HCT116 (cell line): ENCODE measurements at regions not wholly inside any gene's neighbourhood (a gene's known extent, or its start where the extent isn't known, plus 50 kb on each side); places are given as distances from the start of the nearest gene placed in this dataset.

Experiments used
- ATAC-seq: fragments of 200-7000 bp; cut with Tn5 transposase; 2 replicates; pipeline ENCODE4 v1.9.1; 2020; ENCODE audit warnings: mild to moderate bottlenecking, moderate library complexity
- BruUV-seq: library from RNA; stranded (reverse); fragments of 400-500 nt; replicated peaks from 2 replicates; lab custom pipeline; 2021; lab: Mats Ljungman, UMichigan
- CTCF ChIA-PET: fragments of 300-600 bp; sonication (Branson Sonifier 250); formaldehyde crosslinking; loops from one replicate; lab custom pipeline; 2021; ENCODE audit warnings: antibody characterized with exemption; lab: Charles Lee
- POLR2A ChIA-PET: fragments of 300-600, 350-600 bp; sonication (Branson Sonifier 250); formaldehyde crosslinking; loops from one replicate; lab custom pipeline; 2021; ENCODE audit warnings: antibody characterized with exemption; lab: Charles Lee
- RAD21 ChIA-PET, 2 experiments: fragments of 300-600 bp; sonication (Branson Sonifier 250); formaldehyde crosslinking; loops; one replicate each; lab custom pipeline; 2023; ENCODE audit warnings: low total read pairs in 2 of 2; ENCODE audit not compliant: uncharacterized antibody in 2 of 2, unreplicated experiment in 2 of 2, low non-redundant PET in 1 of 2; lab: Charles Lee
- DNase-seq: peaks from one replicate; pipeline ENCODE4 v3.0.0-alpha.2; 2010; ENCODE audit warnings: low read depth, low spot score
- H2AFZ ChIP-seq: fragments of 200-600 bp; shearing (Covaris generic), sonication (generic); 2 replicates; pipeline ENCODE4 v1.6.1; 2017; ENCODE audit warnings: low read depth, mixed run types, mixed read lengths, antibody characterized with exemption, low read length; ENCODE audit not compliant: poor library complexity, severe bottlenecking
- H3K27ac ChIP-seq: 2 replicates; pipeline ENCODE4 v1.5.1; 2012; ENCODE audit warnings: low read depth, low read length
- H3K27me3 ChIP-seq: fragments of 200-600 bp; sonication (generic); 2 replicates; pipeline ENCODE4 v1.6.1; 2016; ENCODE audit warnings: mixed run types, low read length, mixed read lengths; ENCODE audit not compliant: insufficient read depth
- H3K36me3 ChIP-seq, 2 experiments: fragments of 200-500 bp in 1 of 2; fragments of 200-600 bp in 1 of 2; sonication (Bioruptor generic) in 1 of 2; sonication (generic) in 1 of 2; 2 replicates each; pipeline versions ENCODE4 v1.5.1 to v1.6.1; 2014 to 2016; ENCODE audit warnings: low read length in 2 of 2, inconsistent platforms in 1 of 2, mixed read lengths in 1 of 2, mixed run types in 1 of 2; ENCODE audit not compliant: insufficient read depth in 2 of 2, control insufficient read depth in 1 of 2
- H3K4me1 ChIP-seq, 2 experiments: fragments of 200-600 bp in 1 of 2; sonication (generic) in 1 of 2; 2 replicates each; pipeline versions ENCODE4 v1.5.1 to v1.6.1; 2012 to 2017; ENCODE audit warnings: low read length in 2 of 2, inconsistent platforms in 1 of 2, mild to moderate bottlenecking in 1 of 2, mixed read lengths in 1 of 2, mixed run types in 1 of 2, moderate library complexity in 1 of 2; ENCODE audit not compliant: insufficient read depth in 2 of 2, control insufficient read depth in 1 of 2
- H3K4me2 ChIP-seq: fragments of 200-600 bp; sonication (generic); 2 replicates; pipeline ENCODE4 v1.6.1; 2017; ENCODE audit warnings: mixed run types, low read length, mixed read lengths
- H3K4me3 ChIP-seq, 2 experiments: fragments of 200-600 bp in 1 of 2; sonication (generic) in 1 of 2; replicated peaks in 1 of 2; 2 replicates each; pipeline ENCODE4 v1.5.1; 2011 to 2016; ENCODE audit warnings: low read length in 2 of 2, control low read depth in 1 of 2, low read depth in 1 of 2, mild to moderate bottlenecking in 1 of 2, mixed read lengths in 1 of 2, mixed run types in 1 of 2
- H3K79me2 ChIP-seq: fragments of 200-600 bp; sonication (generic); 2 replicates; pipeline ENCODE4 v1.6.1; 2017; ENCODE audit warnings: mild to moderate bottlenecking, mixed run types, low read length, moderate library complexity, mixed read lengths; ENCODE audit not compliant: insufficient read depth
- H3K9ac ChIP-seq: fragments of 200-600 bp; sonication (generic); 2 replicates; pipeline ENCODE4 v1.6.1; 2016; ENCODE audit warnings: low read length, mixed read lengths
- H3K9me2 ChIP-seq: fragments of 200-600 bp; sonication (generic), shearing (Covaris generic); 2 replicates; pipeline ENCODE4 v1.6.1; 2017; ENCODE audit warnings: mixed run types, mild to moderate bottlenecking, moderate library complexity; ENCODE audit not compliant: insufficient read depth
- H3K9me3 ChIP-seq, 2 experiments: fragments of 200-500 bp in 1 of 2; fragments of 200-600 bp in 1 of 2; sonication (Bioruptor generic) in 1 of 2; sonication (generic) in 1 of 2; 2 replicates each; pipeline ENCODE4 v1.6.1; 2014 to 2017; ENCODE audit warnings: low read length in 2 of 2, mixed read lengths in 2 of 2, inconsistent platforms in 1 of 2, low read depth in 1 of 2, mild to moderate bottlenecking in 1 of 2, mixed run types in 1 of 2, moderate library complexity in 1 of 2; ENCODE audit not compliant: control insufficient read depth in 1 of 2, insufficient read depth in 1 of 2
- H4K20me1 ChIP-seq: fragments of 200-600 bp; sonication (generic), shearing (Covaris generic); 2 replicates; pipeline ENCODE4 v1.6.1; 2017; ENCODE audit warnings: mixed run types, mild to moderate bottlenecking, moderate library complexity; ENCODE audit not compliant: insufficient read depth
- CTCF ChIP-seq, 3 experiments: fragments of 200-600 bp in 1 of 3; sonication (generic) in 1 of 3; IDR thresholded peaks in 2 of 3; conservative IDR thresholded peaks in 1 of 3; 2 replicates each; pipeline ENCODE4 v1.5.1; 2012 to 2017; ENCODE audit warnings: low read depth in 2 of 3, low read length in 2 of 3, antibody characterized with exemption in 1 of 3, borderline replicate concordance in 1 of 3, control low read depth in 1 of 3, mild to moderate bottlenecking in 1 of 3, mixed read lengths in 1 of 3, mixed run types in 1 of 3, moderate library complexity in 1 of 3; ENCODE audit not compliant: insufficient read depth in 1 of 3
- EZH2phosphoT487 ChIP-seq: fragments of 200-600 bp; IDR thresholded peaks from 2 replicates; pipeline ENCODE4 v1.6.1; 2018; ENCODE audit warnings: antibody characterized with exemption, borderline replicate concordance
- JUND ChIP-seq: IDR thresholded peaks from 2 replicates; pipeline ENCODE4 v1.6.1; 2012
- POLR2A ChIP-seq: IDR thresholded peaks from 2 replicates; pipeline ENCODE4 v1.7.0; 2011; ENCODE audit warnings: borderline replicate concordance; ENCODE audit not compliant: insufficient read depth, insufficient read length; ENCODE audit errors: extremely low read depth
- POLR2AphosphoS5 ChIP-seq: IDR thresholded peaks from 2 replicates; pipeline ENCODE4 v1.6.1; 2011; ENCODE audit warnings: mild to moderate bottlenecking, low read depth, low read length, moderate library complexity
- SIN3A ChIP-seq: IDR thresholded peaks from 2 replicates; pipeline ENCODE4 v1.6.1; 2012; ENCODE audit warnings: low read depth
- SRF ChIP-seq: IDR thresholded peaks from 2 replicates; pipeline ENCODE4 v1.6.1; 2012; ENCODE audit warnings: low read depth
- ZBTB33 ChIP-seq: IDR thresholded peaks from 2 replicates; pipeline ENCODE4 v1.6.1; 2011; ENCODE audit warnings: mild to moderate bottlenecking, low read length, moderate library complexity; ENCODE audit not compliant: insufficient replicate concordance; ENCODE audit errors: extremely low read depth
- ZFX ChIP-seq: fragments of 450-650 bp; IDR thresholded peaks from 2 replicates; pipeline ENCODE4 v1.6.1; 2017
- intact Hi-C: fragments of 100-400 bp; cut with micrococcal nuclease; formaldehyde crosslinking; loops from 2 replicates; pipeline ENCODE4 v1.10.0; 2022

- H3K4me2 ChIP-seq, result no peak overlapping the region
- ChIA-PET POLR2A (no interaction called here), CTCF (interaction anchor here (0.9 to 6.9 kb wide), 3 partner anchors 44 to 555 kb away, joined by 3 to 159 read pairs (median 41); no protein-coding TSS in a partner anchor), RAD21 (no interaction called here)
- no peak overlapping the region for H2AFZ ChIP-seq
- H3K9me3 ChIP-seq, result no peaks in the 10 kb centered on the region
- ATAC-seq (no peak), DNase-seq (no peak)
- no peak overlapping the region for H3K27ac ChIP-seq
- H3K27me3 ChIP-seq, result no peaks in the 10 kb centered on the region
- H3K9ac ChIP-seq, result no peak overlapping the region
- no peak overlapping the region for H3K4me3 ChIP-seq
- no peaks in the 10 kb centered on the region for H3K79me2 ChIP-seq
- BruUV-seq, result no TSS peak
- no peaks in the 10 kb centered on the region for H4K20me1 ChIP-seq
- no peaks in the 10 kb centered on the region for H3K36me3 ChIP-seq
- H3K4me1 ChIP-seq, result peaks cover 7 to 18% of the 10 kb centered on the region in 2 experiments; a peak in 3 of 4 replicates
- intact Hi-C loops, result no loop called here
- H3K9me2 ChIP-seq, result peaks cover 5% of the 10 kb centered on the region; the same call in 1 of the 2 replicates
- no peak for TF ChIP-seq SRF
- no peak for TF ChIP-seq JUND
- no peak for TF ChIP-seq SIN3A
- no peak for TF ChIP-seq POLR2A
- no peak for TF ChIP-seq POLR2AphosphoS5
- no peak for TF ChIP-seq ZBTB33
- no peak for TF ChIP-seq CTCF (IDR thresholded peaks at IDR 0.05 in 2 of 3, conservative IDR thresholded peaks at IDR 0.05 in 1 of 3; ENCODE audit: borderline replicate concordance in 1 of 3, insufficient read depth in 1 of 3, low read depth in 2 of 3, low read length in 2 of 3)
- TF ChIP-seq EZH2phosphoT487, result no peak
- no peak for TF ChIP-seq ZFX
Measured at GRCh38 chr10:63722537-63722936, 201.3 kb downstream of the REEP3 start.
